Lower lobe of right lung (tissue), 2 donors: ENCODE measurements at regions not wholly inside any gene's neighbourhood (a gene's known extent, or its start where the extent isn't known, plus 50 kb on each side); places are given as distances from the start of the nearest gene placed in this dataset.

Experiments
- ATAC-seq, 2 donors: fragments of 200-7000 bp; cut with Tn5 transposase; one replicate each; pipeline ENCODE4 v1.9.1; 2020 to 2022; ENCODE audit warnings: mild to moderate bottlenecking in 2 of 2, moderate library complexity in 2 of 2
- DNase-seq: peaks from one replicate; pipeline ENCODE4 v3.0.0-alpha.2; 2020
- H3K27ac ChIP-seq: fragments of 200-600 bp; one replicate; pipeline ENCODE4 v1.8.0; 2022
- H3K27me3 ChIP-seq: fragments of 200-600 bp; one replicate; pipeline ENCODE4 v1.8.0; 2022; ENCODE audit warnings: low read depth
- H3K36me3 ChIP-seq: fragments of 200-600 bp; one replicate; pipeline ENCODE4 v1.8.0; 2022; ENCODE audit warnings: mild to moderate bottlenecking
- H3K4me1 ChIP-seq: fragments of 200-600 bp; one replicate; pipeline ENCODE4 v1.8.0; 2022
- H3K4me3 ChIP-seq: fragments of 200-600 bp; one replicate; pipeline ENCODE4 v1.8.0; 2022; ENCODE audit warnings: mild to moderate bottlenecking
- H3K9me3 ChIP-seq: fragments of 200-600 bp; one replicate; pipeline ENCODE4 v1.8.0; 2022
- intact Hi-C: fragments of 100-400 bp; cut with DNase I; formaldehyde crosslinking; loops from one replicate; pipeline ENCODE4 v1.11.0; 2022
- TF ChIP-seq, protein P1 (sequence below): fragments of 200-600 bp; IDR thresholded peaks from one replicate; pipeline ENCODE4 v1.8.0; 2022; ENCODE audit warnings: antibody characterized with exemption, mild to moderate bottlenecking
- donor health status: DM: no; HTN: yes; CAD: no; lungs with severe emphysema.

DNA sequence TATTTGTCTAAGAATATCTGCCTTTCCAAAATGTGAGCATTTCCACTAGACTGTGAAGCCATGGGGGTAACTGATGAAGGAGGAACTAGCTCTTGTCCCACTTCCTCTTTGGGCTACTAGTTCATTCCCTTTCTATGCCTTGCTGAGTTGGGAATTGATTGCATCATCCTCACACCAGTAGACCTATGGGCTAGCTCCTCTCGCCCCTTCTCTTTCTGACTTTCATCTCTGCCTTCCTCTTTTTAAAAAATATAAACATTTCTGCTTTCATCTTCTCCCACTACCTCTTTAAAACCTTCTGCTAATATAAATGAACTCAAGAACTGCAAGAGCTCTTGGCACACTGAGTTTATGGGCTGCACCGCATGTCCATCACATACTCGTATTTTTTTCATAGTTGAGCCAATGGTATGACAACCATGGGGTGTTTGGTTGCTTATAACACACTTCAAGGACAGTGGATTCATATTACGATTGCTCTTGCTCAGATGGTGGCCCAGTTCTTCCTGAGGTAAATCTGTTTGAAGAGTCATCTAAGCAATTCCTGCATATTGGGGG, 182.0 kb downstream of the REEP3 start:
- TF ChIP-seq, protein P1, sequence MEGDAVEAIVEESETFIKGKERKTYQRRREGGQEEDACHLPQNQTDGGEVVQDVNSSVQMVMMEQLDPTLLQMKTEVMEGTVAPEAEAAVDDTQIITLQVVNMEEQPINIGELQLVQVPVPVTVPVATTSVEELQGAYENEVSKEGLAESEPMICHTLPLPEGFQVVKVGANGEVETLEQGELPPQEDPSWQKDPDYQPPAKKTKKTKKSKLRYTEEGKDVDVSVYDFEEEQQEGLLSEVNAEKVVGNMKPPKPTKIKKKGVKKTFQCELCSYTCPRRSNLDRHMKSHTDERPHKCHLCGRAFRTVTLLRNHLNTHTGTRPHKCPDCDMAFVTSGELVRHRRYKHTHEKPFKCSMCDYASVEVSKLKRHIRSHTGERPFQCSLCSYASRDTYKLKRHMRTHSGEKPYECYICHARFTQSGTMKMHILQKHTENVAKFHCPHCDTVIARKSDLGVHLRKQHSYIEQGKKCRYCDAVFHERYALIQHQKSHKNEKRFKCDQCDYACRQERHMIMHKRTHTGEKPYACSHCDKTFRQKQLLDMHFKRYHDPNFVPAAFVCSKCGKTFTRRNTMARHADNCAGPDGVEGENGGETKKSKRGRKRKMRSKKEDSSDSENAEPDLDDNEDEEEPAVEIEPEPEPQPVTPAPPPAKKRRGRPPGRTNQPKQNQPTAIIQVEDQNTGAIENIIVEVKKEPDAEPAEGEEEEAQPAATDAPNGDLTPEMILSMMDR: no peak
- Histone ChIP-seq H3K36me3 (no peaks in the 10 kb centered on the region), H3K27ac (peak overlapping the region; percentile 27), H3K27me3 (no peaks in the 10 kb centered on the region), H3K4me1 (peaks cover 69% of the 10 kb centered on the region), H3K9me3 (no peaks in the 10 kb centered on the region), H3K4me3 (no peak overlapping the region)
- intact Hi-C loops: no loop called here
- no peak for DNase-seq
- peak; percentile 47 to 82 for ATAC-seq

DNA sequence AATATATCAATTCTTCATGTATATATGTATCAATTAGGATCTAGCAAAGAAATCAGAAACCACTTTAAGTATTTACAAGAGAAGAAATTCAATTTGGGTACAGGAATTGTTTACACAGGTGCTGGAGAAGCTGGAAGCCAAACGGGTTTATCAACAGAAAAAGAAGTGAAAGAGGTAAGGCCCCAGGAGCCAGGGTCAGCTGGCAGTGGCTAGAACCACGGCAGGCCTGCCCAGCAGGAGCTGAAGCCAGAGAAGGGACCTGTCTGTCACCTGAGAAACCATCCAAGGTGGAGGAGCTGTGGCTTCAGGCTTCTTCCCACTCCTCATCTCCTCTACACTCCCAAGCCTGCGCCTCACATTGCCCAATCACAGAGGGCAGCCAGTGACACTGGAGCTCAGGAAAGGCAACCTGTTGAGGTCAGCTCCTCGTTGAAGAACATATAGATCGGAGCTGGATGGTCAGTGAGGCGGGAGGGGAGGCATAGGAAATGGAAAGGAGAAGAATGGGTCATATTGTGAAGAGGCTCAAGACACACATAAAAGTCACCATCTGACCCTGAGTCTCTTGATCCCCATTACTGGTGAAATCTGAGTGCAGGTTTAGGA, 182.6 kb downstream of the REEP3 start:
- H3K9me3 ChIP-seq: no peaks in the 10 kb centered on the region
- peaks cover 72% of the 10 kb centered on the region for H3K4me1 ChIP-seq
- intact Hi-C loops: no loop called here
- no peaks in the 10 kb centered on the region for H3K27me3 ChIP-seq
- ATAC-seq (no peak), DNase-seq (no peak)
- H3K4me3 ChIP-seq: no peak overlapping the region
- TF ChIP-seq, protein P1: no peak
- no peaks in the 10 kb centered on the region for H3K36me3 ChIP-seq
- peak overlapping the region; percentile 27 for H3K27ac ChIP-seq

DNA sequence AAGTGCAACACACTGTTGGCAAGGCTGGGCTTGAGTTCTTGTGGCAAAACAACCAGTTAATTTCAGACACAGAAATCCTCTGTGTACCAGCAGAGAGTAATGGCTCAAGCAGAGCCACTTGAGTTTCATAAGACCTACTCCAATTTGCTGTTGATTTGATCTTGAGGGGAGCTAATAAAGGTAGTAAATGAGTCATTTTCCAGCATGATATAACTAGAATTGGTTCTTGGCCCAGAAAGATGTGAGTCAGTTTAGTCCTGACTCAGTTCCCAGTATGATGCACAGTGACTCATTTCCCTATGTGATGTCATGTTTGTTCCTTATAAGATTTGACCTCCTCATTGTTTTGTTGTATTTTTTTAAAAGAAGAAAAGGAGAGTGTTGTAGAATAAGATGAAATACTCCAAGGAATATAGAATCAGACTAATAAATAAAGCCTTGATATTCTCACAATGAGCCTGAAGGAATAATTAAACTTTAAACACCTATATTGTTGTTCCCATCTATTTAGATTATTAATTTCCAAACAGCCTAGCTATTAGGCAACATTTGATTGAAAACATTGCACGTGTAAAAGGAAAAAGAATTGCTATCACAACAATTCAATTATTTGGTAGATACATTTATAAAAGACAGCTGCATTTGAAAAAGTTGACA, 186.2 kb downstream of the REEP3 start:
- no peaks in the 10 kb centered on the region for H3K36me3 ChIP-seq
- TF ChIP-seq, protein P1: no peak
- intact Hi-C loops: no loop called here
- peaks cover 55% of the 10 kb centered on the region for H3K4me1 ChIP-seq
- DNase-seq: no peak
- no peaks in the 10 kb centered on the region for H3K27me3 ChIP-seq
- ATAC-seq: peak; percentile 80 to 82
- H3K4me3 ChIP-seq: no peak overlapping the region
- H3K27ac ChIP-seq: peak overlapping the region; percentile 53
- H3K9me3 ChIP-seq: no peaks in the 10 kb centered on the region

DNA sequence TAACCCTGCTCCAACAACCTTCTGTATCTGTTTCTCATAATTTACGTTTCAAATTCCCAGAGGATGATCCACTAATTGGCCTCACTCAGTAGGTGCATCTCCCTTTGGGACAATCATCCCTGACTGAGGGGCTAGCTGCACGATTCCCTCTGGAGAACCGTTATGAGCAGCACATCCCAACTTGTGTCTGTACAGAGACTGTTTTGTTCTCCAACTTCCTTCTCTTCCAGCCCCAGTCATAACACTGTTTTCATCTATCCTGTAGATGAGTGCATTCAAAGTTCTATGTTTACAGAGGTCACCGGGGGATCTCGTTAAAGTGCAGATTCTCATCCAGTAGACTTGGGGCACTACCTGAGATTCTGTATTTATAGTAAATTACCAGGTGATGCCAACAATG, 187.2 kb downstream of the REEP3 start:
- intact Hi-C loops: no loop called here
- H3K9me3 ChIP-seq: no peaks in the 10 kb centered on the region
- DNase-seq (no peak), ATAC-seq (no peak)
- peaks cover 61% of the 10 kb centered on the region for H3K4me1 ChIP-seq
- H3K36me3 ChIP-seq: no peaks in the 10 kb centered on the region
- H3K27me3 ChIP-seq: no peaks in the 10 kb centered on the region
- no peak overlapping the region for H3K4me3 ChIP-seq
- TF ChIP-seq, protein P1: no peak
- no peak overlapping the region for H3K27ac ChIP-seq

DNA sequence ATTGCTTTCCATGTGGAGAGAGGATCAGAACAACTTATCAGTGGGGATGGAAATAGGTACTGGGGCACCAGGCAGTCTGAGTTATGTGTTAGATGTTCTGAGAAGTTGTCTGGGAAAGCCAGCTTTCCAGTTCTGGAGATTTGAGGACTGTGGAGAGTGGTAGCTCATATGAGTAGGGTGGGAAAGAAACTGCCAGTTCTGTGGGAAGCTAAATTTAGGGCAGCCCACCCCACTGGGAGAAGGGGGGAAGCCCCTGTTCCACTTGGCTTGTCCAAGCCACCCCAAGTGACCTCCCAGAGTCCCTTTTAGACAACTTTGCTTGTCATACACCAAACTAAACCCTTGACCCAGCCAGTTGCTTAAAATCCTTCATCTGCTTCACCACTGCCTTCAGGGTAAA, 189.5 kb downstream of the REEP3 start:
- no peak for DNase-seq
- TF ChIP-seq, protein P1: no peak
- Histone ChIP-seq H3K9me3 (no peaks in the 10 kb centered on the region), H3K4me1 (peaks cover 59% of the 10 kb centered on the region), H3K36me3 (no peaks in the 10 kb centered on the region), H3K4me3 (no peak overlapping the region), H3K27me3 (no peaks in the 10 kb centered on the region), H3K27ac (peak overlapping the region; percentile 69)
- intact Hi-C loops: no loop called here
- no peak for ATAC-seq
